ENCODE measurements at regions not wholly inside any gene's neighbourhood (a gene's known extent, or its start where the extent isn't known, plus 50 kb on each side); places are given as distances from the start of the nearest gene placed in this dataset.

DNA sequence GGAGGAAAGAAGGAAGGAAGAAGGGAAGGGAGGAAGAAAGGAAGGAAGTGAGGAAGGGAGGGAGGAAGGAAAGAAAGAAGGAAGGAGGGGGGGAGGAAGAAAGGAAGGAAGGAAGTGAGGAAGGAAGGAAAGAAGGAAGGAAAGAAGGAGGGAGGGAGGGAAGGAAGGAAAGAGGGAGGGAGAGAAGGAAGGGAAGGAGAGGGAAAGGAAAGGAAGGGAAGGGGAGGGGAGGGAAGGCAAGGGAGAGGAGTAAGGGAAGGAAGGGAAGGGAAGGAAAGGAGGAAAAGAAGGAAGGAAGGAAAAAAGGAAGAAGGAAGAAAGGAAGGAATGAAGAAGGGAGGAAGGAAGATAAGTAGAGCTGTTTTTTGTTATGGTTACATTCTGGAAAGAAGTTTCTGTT lies 141.2 kb downstream of the LRRC3B start:
- no peak overlapping the region for H3K27ac ChIP-seq
- TF ChIP-seq, protein P1, sequence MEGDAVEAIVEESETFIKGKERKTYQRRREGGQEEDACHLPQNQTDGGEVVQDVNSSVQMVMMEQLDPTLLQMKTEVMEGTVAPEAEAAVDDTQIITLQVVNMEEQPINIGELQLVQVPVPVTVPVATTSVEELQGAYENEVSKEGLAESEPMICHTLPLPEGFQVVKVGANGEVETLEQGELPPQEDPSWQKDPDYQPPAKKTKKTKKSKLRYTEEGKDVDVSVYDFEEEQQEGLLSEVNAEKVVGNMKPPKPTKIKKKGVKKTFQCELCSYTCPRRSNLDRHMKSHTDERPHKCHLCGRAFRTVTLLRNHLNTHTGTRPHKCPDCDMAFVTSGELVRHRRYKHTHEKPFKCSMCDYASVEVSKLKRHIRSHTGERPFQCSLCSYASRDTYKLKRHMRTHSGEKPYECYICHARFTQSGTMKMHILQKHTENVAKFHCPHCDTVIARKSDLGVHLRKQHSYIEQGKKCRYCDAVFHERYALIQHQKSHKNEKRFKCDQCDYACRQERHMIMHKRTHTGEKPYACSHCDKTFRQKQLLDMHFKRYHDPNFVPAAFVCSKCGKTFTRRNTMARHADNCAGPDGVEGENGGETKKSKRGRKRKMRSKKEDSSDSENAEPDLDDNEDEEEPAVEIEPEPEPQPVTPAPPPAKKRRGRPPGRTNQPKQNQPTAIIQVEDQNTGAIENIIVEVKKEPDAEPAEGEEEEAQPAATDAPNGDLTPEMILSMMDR (conservative IDR thresholded peaks at IDR 0.05): no peak

DNA sequence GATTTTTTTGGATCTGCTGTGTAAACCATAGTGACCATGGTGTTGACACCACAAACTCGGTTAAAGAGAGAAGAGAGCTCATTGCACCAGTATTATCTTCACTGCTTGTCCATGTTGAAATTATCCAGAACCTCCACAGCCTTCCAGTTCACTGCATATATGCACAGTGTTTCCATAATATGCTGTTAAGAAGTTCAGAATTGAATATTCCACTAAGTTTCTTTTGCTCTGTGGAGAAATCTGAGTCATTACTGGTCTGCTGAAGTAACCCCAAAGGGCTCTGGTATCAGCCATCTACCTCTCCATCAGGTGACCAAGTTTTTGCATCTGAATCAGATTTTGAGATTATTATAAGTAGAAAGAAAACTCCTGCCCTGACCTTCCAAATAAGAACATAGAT lies 143.5 kb downstream of the LRRC3B start:
- TF ChIP-seq, protein P1 (conservative IDR thresholded peaks at IDR 0.05): no peak

DNA sequence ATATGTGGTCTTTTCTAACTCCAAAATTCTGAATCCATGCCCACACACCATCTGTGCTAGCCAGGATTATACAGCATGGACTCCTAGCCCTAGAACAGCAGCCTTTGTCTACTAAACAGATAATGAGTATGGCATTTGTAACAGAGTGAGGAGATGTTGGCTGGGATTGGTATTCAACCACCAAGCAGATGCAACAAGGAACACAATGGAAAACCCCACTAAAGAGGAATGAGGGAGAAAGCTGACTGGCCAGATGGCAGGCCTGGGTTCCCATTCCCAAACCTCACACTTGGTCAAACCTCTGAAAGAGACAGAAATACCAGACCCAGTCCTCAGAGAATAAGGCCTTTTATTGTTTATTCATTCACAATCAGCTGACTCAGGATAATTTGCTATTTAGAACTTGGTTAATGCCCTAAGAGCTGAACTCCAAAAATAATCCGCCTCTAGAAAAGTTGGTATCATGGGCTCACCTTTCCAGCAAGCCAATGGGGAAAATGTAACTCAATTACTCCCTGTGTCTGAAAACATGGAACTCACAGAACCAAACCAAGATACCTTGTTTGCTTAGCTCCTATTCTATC lies 145.6 kb downstream of the LRRC3B start:
- TF ChIP-seq, protein P1 (conservative IDR thresholded peaks at IDR 0.05): no peak

More for the DNA sequence above, 143.5 kb downstream of the LRRC3B start:
- H3K27ac ChIP-seq: no peak overlapping the region

DNA sequence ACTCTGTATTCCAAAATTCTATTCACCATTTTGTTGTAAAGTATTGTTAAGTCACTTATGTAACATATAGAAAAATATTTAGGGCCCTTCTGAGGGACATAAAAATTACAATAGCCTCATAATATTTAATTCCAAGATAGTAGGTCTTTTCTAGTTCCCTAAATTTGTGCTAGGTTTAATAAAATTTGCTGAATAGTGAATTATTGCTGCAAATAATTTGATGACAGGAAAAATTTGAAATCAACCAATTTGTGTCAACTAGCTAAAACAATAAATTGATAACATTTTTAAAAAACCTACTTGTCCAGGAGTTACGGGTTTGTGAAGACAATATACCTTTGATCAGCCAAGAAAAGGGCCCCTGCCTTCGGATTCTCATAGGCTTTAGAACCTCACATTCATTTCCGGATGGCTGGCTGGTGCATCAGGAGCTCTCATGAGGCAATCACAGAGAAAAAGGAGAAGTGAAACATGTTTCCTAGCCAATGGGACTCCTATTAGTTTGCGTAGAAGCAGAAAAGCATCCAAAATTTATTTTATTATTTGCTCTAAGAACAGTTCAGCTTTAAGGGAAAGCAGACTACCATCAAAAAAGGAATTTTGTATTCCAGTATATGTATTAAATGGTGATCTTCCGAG lies 177.2 kb downstream of the LRRC3B start:
- TF ChIP-seq, protein P1 (conservative IDR thresholded peaks at IDR 0.05): no peak
- H3K27ac ChIP-seq: no peak overlapping the region

More for the DNA sequence above, 145.6 kb downstream of the LRRC3B start:
- no peak overlapping the region for H3K27ac ChIP-seq

DNA sequence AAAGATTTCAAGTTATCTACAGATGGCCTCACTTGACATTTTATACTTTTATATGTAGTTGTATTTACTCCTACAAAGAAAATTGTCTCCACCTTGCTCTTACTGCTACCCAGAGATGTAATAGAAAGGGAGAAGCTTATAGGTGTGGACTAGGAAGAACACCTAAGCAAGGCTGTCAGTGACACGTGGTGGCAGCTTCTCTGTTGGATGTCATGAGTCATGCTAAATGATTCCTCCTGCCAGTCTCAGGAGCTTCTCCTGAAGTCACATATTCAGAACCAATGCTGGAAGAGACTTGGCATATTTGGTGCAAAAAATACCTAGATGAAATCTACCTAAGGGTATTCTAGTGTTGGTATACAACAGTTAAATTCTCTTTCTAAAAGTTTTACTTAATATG lies 184.7 kb downstream of the LRRC3B start:
- H3K27ac ChIP-seq: no peak overlapping the region
- TF ChIP-seq, protein P1 (conservative IDR thresholded peaks at IDR 0.05): no peak

DNA sequence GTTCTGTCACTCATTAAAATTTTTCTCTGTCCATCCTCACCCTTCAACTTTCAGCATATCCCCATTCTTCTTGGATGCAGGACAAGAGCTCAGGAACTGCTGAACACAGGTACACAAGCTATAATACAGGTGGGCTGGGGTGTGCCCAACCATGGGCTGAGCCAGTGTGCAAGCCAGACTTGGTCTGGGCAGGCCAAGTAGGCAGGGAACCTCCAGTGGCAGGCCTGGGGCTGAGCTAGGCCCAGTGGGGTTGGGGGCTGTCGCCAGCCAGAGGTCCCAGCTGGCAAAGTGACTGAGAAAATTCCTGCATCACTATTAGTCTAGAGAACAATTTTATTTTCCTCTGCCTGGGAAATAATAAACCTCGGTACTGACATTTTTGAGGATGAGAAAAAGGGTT lies 202.9 kb downstream of the LRRC3B start:
- TF ChIP-seq, protein P1 (conservative IDR thresholded peaks at IDR 0.05): no peak
- no peak overlapping the region for H3K27ac ChIP-seq

DNA sequence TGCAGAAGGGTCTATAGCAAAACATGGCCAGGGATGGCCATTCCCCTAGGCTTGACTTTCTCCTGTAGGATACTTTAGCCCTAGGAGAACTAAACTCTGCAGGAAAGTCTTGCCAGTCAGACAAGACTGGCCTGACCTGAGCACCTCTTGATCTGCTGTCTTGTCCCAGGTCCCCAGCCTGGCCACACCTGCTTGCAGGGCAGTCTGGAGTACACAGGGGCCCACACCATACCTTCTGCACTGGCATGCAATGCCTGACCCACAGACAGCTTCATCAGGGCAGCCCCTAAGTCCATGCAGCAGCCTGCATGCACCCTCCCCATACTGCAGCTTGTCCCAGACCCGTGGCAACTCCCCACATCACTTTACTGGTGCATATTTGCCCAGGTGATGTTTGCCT lies 204.6 kb downstream of the LRRC3B start:
- H3K27ac ChIP-seq: no peak overlapping the region
- TF ChIP-seq, protein P1 (conservative IDR thresholded peaks at IDR 0.05): no peak
